AG09309 (cell line): ENCODE measurements at regions not wholly inside any gene's neighbourhood (a gene's known extent, or its start where the extent isn't known, plus 50 kb on each side); places are given as distances from the start of the nearest gene placed in this dataset.

Experiments
- DNase-seq: peaks from one replicate; pipeline ENCODE4 v3.0.0-alpha.2; 2010; ENCODE audit warnings: low read depth
- H3K4me3 ChIP-seq: 2 replicates; pipeline ENCODE4 v1.5.1; 2011; ENCODE audit warnings: mild to moderate bottlenecking, low read depth, low read length, moderate library complexity; ENCODE audit not compliant: control insufficient read depth
- CTCF ChIP-seq: IDR thresholded peaks from 2 replicates; pipeline ENCODE4 v1.5.1; 2011; ENCODE audit warnings: mild to moderate bottlenecking, low read depth, low read length, inconsistent platforms; ENCODE audit not compliant: insufficient read depth, control insufficient read depth; ENCODE audit errors: missing control alignments

GRCh38 chr6:15826814-15827318 lies 164.0 kb upstream of the DTNBP1 start:
- no peak for TF ChIP-seq CTCF

GRCh38 chr6:15825332-15825930 lies 162.6 kb upstream of the DTNBP1 start:
- no peak for TF ChIP-seq CTCF

More at GRCh38 chr6:15826814-15827318, 164.0 kb upstream of the DTNBP1 start:
- DNase-seq: no peak
- H3K4me3 ChIP-seq: no peak overlapping the region

GRCh38 chr6:15824811-15825210 lies 162.0 kb upstream of the DTNBP1 start:
- no peak for TF ChIP-seq CTCF

More at GRCh38 chr6:15825332-15825930, 162.6 kb upstream of the DTNBP1 start:
- no peak for DNase-seq
- no peak overlapping the region for H3K4me3 ChIP-seq

GRCh38 chr6:15823838-15824414 lies 161.1 kb upstream of the DTNBP1 start:
- DNase-seq: no peak
- no peak for TF ChIP-seq CTCF
- no peak overlapping the region for H3K4me3 ChIP-seq

More at GRCh38 chr6:15824811-15825210, 162.0 kb upstream of the DTNBP1 start:
- no peak for DNase-seq
- H3K4me3 ChIP-seq: no peak overlapping the region

GRCh38 chr6:15822835-15823234 lies 160.0 kb upstream of the DTNBP1 start:
- no peak for TF ChIP-seq CTCF
- no peak for DNase-seq
- H3K4me3 ChIP-seq: no peak overlapping the region

- H3K4me3 ChIP-seq: no peak overlapping the region
- TF ChIP-seq CTCF: no peak
- DNase-seq: no peak
Measured at GRCh38 chr6:15819841-15820240, 157.0 kb upstream of the DTNBP1 start.
